H1 (cell line): ENCODE measurements at regions not wholly inside any gene's neighbourhood (a gene's known extent, or its start where the extent isn't known, plus 50 kb on each side); places are given as distances from the start of the nearest gene placed in this dataset.

ENCODE experiments used
- CTCF ChIA-PET: fragments of 300-600 bp; sonication (Branson Sonifier 250); formaldehyde crosslinking; loops from one replicate; lab custom pipeline; 2021; ENCODE audit not compliant: partially characterized antibody; lab: Charles Lee
- POLR2A ChIA-PET: fragments of 300-600 bp; sonication (Branson Sonifier 250); formaldehyde crosslinking; loops from one replicate; lab custom pipeline; 2021; ENCODE audit warnings: inconsistent platforms; ENCODE audit not compliant: partially characterized antibody; lab: Charles Lee
- DNase-seq, 2 experiments: peaks; one replicate each; pipeline versions ENCODE4 v3.0.0 to v3.0.0-alpha.2; 2010 to 2022; ENCODE audit warnings: low spot score in 2 of 2, low read depth in 1 of 2, mixed read lengths in 1 of 2
- FAIRE-seq: peaks from 2 replicates; lab custom pipeline; 2011; peaks lifted over from hg19 to GRCh38; lab: Jason Lieb, UNC
- H2AFZ ChIP-seq: 2 replicates; pipeline ENCODE4 v1.8.1; 2012; ENCODE audit warnings: low read length, inconsistent platforms
- H2AK5ac ChIP-seq: 2 replicates; pipeline ENCODE4 v1.6.1; 2013; ENCODE audit warnings: low read depth, low read length
- H2BK120ac ChIP-seq: replicated peaks from 2 replicates; pipeline ENCODE3; 2013; ENCODE audit warnings: low read depth, low read length, inconsistent platforms
- H2BK12ac ChIP-seq: 2 replicates; pipeline ENCODE4 v1.6.1; 2013; ENCODE audit warnings: low read depth, low read length
- H2BK15ac ChIP-seq: 2 replicates; pipeline ENCODE4 v1.6.1; 2013; ENCODE audit warnings: low read length
- H2BK20ac ChIP-seq: 2 replicates; pipeline ENCODE4 v1.6.1; 2013; ENCODE audit warnings: low read length
- H2BK5ac ChIP-seq: 2 replicates; pipeline ENCODE4 v1.6.1; 2013; ENCODE audit warnings: low read depth, low read length
- H3K14ac ChIP-seq: 2 replicates; pipeline ENCODE4 v1.6.1; 2013; ENCODE audit warnings: inconsistent platforms; ENCODE audit not compliant: insufficient read length
- H3K18ac ChIP-seq: 2 replicates; pipeline ENCODE4 v1.6.1; 2013; ENCODE audit warnings: low read length; ENCODE audit errors: extremely low read depth
- H3K23ac ChIP-seq: 2 replicates; pipeline ENCODE4 v1.6.1; 2013; ENCODE audit warnings: inconsistent platforms; ENCODE audit not compliant: insufficient read length
- H3K23me2 ChIP-seq: 2 replicates; pipeline ENCODE4 v1.6.1; 2013; ENCODE audit warnings: low read depth, low read length
- H3K27ac ChIP-seq: 2 replicates; pipeline ENCODE4 v1.6.1; 2011; ENCODE audit warnings: low read depth, low read length, inconsistent platforms
- H3K27me3 ChIP-seq, 4 experiments: replicated peaks in 1 of 4; 1 replicate in 1 of 4; 2 replicates in 3 of 4; pipeline versions ENCODE4 v1.6.1 to v1.8.1; 2011 to 2013; ENCODE audit warnings: low read length in 3 of 4, mild to moderate bottlenecking in 3 of 4, inconsistent platforms in 2 of 4, mixed read lengths in 2 of 4, moderate library complexity in 1 of 4; ENCODE audit not compliant: control insufficient read depth in 3 of 4, insufficient read depth in 3 of 4; ENCODE audit errors: extremely low read depth in 1 of 4
- H3K36me3 ChIP-seq, 4 experiments: 2 replicates each; pipeline versions ENCODE4 v1.6.1 to v1.8.1; 2011 to 2013; ENCODE audit warnings: mild to moderate bottlenecking in 4 of 4, low read length in 3 of 4, moderate library complexity in 2 of 4, control low read depth in 1 of 4, inconsistent platforms in 1 of 4; ENCODE audit not compliant: insufficient read depth in 4 of 4, control insufficient read depth in 2 of 4
- H3K4ac ChIP-seq: replicated peaks from 2 replicates; pipeline ENCODE3; 2013; ENCODE audit warnings: low read length, low read depth, mixed read lengths, inconsistent platforms; ENCODE audit not compliant: insufficient read length
- H3K4me1 ChIP-seq, 4 experiments: replicated peaks in 1 of 4; 1 replicate in 1 of 4; 2 replicates in 3 of 4; pipeline versions ENCODE4 v1.6.1 to v1.8.1; 2011 to 2013; ENCODE audit warnings: low read length in 3 of 4, inconsistent platforms in 2 of 4, mixed read lengths in 1 of 4; ENCODE audit not compliant: insufficient read depth in 4 of 4, control insufficient read depth in 3 of 4
- H3K4me2 ChIP-seq, 2 experiments: 2 replicates each; pipeline versions ENCODE4 v1.6.1 to v1.8.1; 2011 to 2013; ENCODE audit warnings: low read depth in 2 of 2, low read length in 2 of 2, control low read depth in 1 of 2, inconsistent platforms in 1 of 2, mild to moderate bottlenecking in 1 of 2; ENCODE audit not compliant: insufficient read depth in 1 of 2
- H3K4me3 ChIP-seq, 4 experiments: fragments of 200-600, 300-600 bp in 1 of 4; sonication (generic), shearing (Covaris generic), sonication (Bioruptor Twin) in 1 of 4; 2 replicates each; pipeline versions ENCODE4 v1.5.1 to v1.8.1; 2011 to 2016; ENCODE audit warnings: low read length in 4 of 4, low read depth in 3 of 4, control low read depth in 2 of 4, inconsistent platforms in 2 of 4, mild to moderate bottlenecking in 2 of 4, mixed read lengths in 1 of 4, moderate library complexity in 1 of 4; ENCODE audit not compliant: insufficient read depth in 2 of 4; ENCODE audit errors: extremely low read depth in 1 of 4
- H3K56ac ChIP-seq: replicated peaks from 2 replicates; pipeline ENCODE3; 2013; ENCODE audit warnings: low read depth, mild to moderate bottlenecking, mixed read lengths, low read length, inconsistent platforms; ENCODE audit not compliant: insufficient read length
- H3K79me1 ChIP-seq: 2 replicates; pipeline ENCODE4 v1.6.1; 2013; ENCODE audit warnings: low read depth, low read length, control low read depth
- H3K79me2 ChIP-seq, 2 experiments: 2 replicates each; pipeline versions ENCODE4 v1.6.1 to v1.8.1; 2012 to 2013; ENCODE audit warnings: low read length in 2 of 2, mild to moderate bottlenecking in 2 of 2, inconsistent platforms in 1 of 2; ENCODE audit not compliant: insufficient read depth in 2 of 2, control insufficient read depth in 1 of 2
- H3K9ac ChIP-seq, 4 experiments: replicated peaks in 1 of 4; 1 replicate in 1 of 4; 2 replicates in 3 of 4; pipeline versions ENCODE4 v1.6.1 to v1.8.1; 2011 to 2013; ENCODE audit warnings: low read depth in 3 of 4, low read length in 3 of 4, control low read depth in 2 of 4, mild to moderate bottlenecking in 2 of 4, moderate library complexity in 2 of 4, inconsistent platforms in 1 of 4; ENCODE audit errors: extremely low read depth in 1 of 4
- H3K9me3 ChIP-seq, 2 experiments: 2 replicates each; pipeline versions ENCODE4 v1.6.1 to v1.8.1; 2012 to 2013; ENCODE audit warnings: mild to moderate bottlenecking in 2 of 2, moderate library complexity in 2 of 2, control low read depth in 1 of 2, inconsistent platforms in 1 of 2, low read depth in 1 of 2, low read length in 1 of 2, mixed read lengths in 1 of 2; ENCODE audit not compliant: insufficient read depth in 2 of 2
- H4K20me1 ChIP-seq, 2 experiments: replicated peaks in 1 of 2; 2 replicates each; pipeline versions ENCODE3 to v1.8.1; 2011 to 2013; ENCODE audit warnings: inconsistent platforms in 2 of 2, low read length in 2 of 2, mild to moderate bottlenecking in 1 of 2; ENCODE audit not compliant: insufficient read depth in 2 of 2, control insufficient read depth in 1 of 2
- H4K5ac ChIP-seq: 2 replicates; pipeline ENCODE4 v1.6.1; 2013; ENCODE audit warnings: low read length, low read depth, mixed read lengths, inconsistent platforms; ENCODE audit not compliant: insufficient read length
- H4K8ac ChIP-seq: 2 replicates; pipeline ENCODE4 v1.8.0; 2013; ENCODE audit warnings: mild to moderate bottlenecking, moderate library complexity, low read length, inconsistent platforms; ENCODE audit not compliant: insufficient read depth; ENCODE audit errors: extremely low read depth
- H4K91ac ChIP-seq: replicated peaks from 2 replicates; pipeline ENCODE3; 2013; ENCODE audit warnings: low read length, mixed read lengths, inconsistent platforms; ENCODE audit not compliant: insufficient read length
- CHD1 ChIP-seq: IDR thresholded peaks from 2 replicates; pipeline ENCODE4 v1.6.1; 2012; ENCODE audit warnings: low read depth, low read length, improper control_type of control experiment
- GABPA ChIP-seq: IDR thresholded peaks from 2 replicates; pipeline ENCODE4 v1.6.1; 2011; ENCODE audit warnings: mild to moderate bottlenecking, low read length, moderate library complexity, borderline replicate concordance; ENCODE audit not compliant: insufficient read depth
- POLR2A ChIP-seq, 2 experiments: IDR thresholded peaks; 1 replicate in 1 of 2; 2 replicates in 1 of 2; pipeline ENCODE4 v1.6.1; 2011; ENCODE audit warnings: low read depth in 2 of 2, low read length in 2 of 2, mild to moderate bottlenecking in 2 of 2; ENCODE audit errors: control extremely low read depth in 1 of 2
- WGBS, 2 experiments: shearing (Covaris generic) in 1 of 2; methylation state at CpG; one replicate each; pipeline versions ENCODE4 v1.1.6 to v1.1.7; 2013 to 2015; ENCODE audit warnings: low lambda C conversion rate in 2 of 2, mixed read lengths in 2 of 2, inconsistent platforms in 1 of 2, low coverage in 1 of 2, missing lambda C conversion rate in 1 of 2; ENCODE audit not compliant: insufficient replicate concordance in 2 of 2, insufficient coverage in 1 of 2, insufficient read length in 1 of 2; ENCODE audit errors: extremely low coverage in 1 of 2, missing lambda C conversion rate in 1 of 2; 5-methylcytosine and 5-hydroxymethylcytosine counted together

- CTCF ChIA-PET, result no interaction called here
- H2BK120ac ChIP-seq, result no peak overlapping the region
- H3K4me2 ChIP-seq, result no peak overlapping the region
- H3K4me1 ChIP-seq, result no peaks in the 10 kb centered on the region
- H2BK5ac ChIP-seq, result no peak overlapping the region
- H3K14ac ChIP-seq, result no peak overlapping the region
- no peak overlapping the region for H3K4me3 ChIP-seq
- no peak overlapping the region for H3K4ac ChIP-seq
- H3K23me2 ChIP-seq, result no peaks in the 10 kb centered on the region
- H3K23ac ChIP-seq, result no peak overlapping the region
- 0 out of 2 replicates have a peak overlapping the region, but pooled peaks have one; percentile 88 for H2AFZ ChIP-seq
- no peak overlapping the region for H4K5ac ChIP-seq
- H4K20me1 ChIP-seq, result no peaks in the 10 kb centered on the region
- H2BK20ac ChIP-seq, result no peak overlapping the region
- H2BK15ac ChIP-seq, result no peak overlapping the region
- H3K79me2 ChIP-seq, result no peaks in the 10 kb centered on the region
- no peak overlapping the region for H3K18ac ChIP-seq
- no peak for DNase-seq
- no peak overlapping the region for H4K91ac ChIP-seq
- no peak overlapping the region for H3K27ac ChIP-seq
- peaks cover 7 to 10% of the 10 kb centered on the region in 2 experiments; a peak in 3 of 4 replicates for H3K9me3 ChIP-seq
- no peaks in the 10 kb centered on the region for H3K27me3 ChIP-seq
- no peak overlapping the region for H3K56ac ChIP-seq
- H4K8ac ChIP-seq, result no peak overlapping the region
- H2BK12ac ChIP-seq, result no peak overlapping the region
- POLR2A ChIA-PET, result no interaction called here
- TF ChIP-seq CHD1 (no peak), GABPA (no peak), POLR2A (IDR thresholded peaks at IDR 0.05; ENCODE audit: control extremely low read depth in 1 of 2, low read depth in 2 of 2, low read length in 2 of 2) (no peak)
- TF ChIP-seq, all 59 proteins: peak for 0
- FAIRE-seq, result no peak
- no peak overlapping the region for H2AK5ac ChIP-seq
- no peak overlapping the region for H3K9ac ChIP-seq
- no peaks in the 10 kb centered on the region for H3K36me3 ChIP-seq
- no peaks in the 10 kb centered on the region for H3K79me1 ChIP-seq
- 96% methylated on average over 12 of the region's 12 CpGs; no CpG with 5 or more reads in 1 of the 2 experiments for WGBS, 2 experiments
Observed at GRCh38 chr4:68724922-68725321, 54.5 kb upstream of the UGT2B15 start.
